NCI-H226 (cell line): ENCODE measurements at regions not wholly inside any gene's neighbourhood (a gene's known extent, or its start where the extent isn't known, plus 50 kb on each side); places are given as distances from the start of the nearest gene placed in this dataset.
"Not testable (repeated sequence)": the region's sequence is repeated elsewhere in the genome, so short reads cannot be mapped to it uniquely, and the experiment has no call there.

ENCODE experiments used
- DNase-seq: peaks from one replicate; pipeline ENCODE4 v3.0.0-alpha.2; 2015

GRCh38 chr4:97123573-97123972, 1019.7 kb downstream of the STPG2 start:
- no peak for DNase-seq

- DNase-seq = no peak
These were observed 1010.8 kb downstream of the STPG2 start for GRCh38 chr4:97132435-97132834.

GRCh38 chr4:97134456-97134855, 1008.8 kb downstream of the STPG2 start:
- no peak for DNase-seq

DNA sequence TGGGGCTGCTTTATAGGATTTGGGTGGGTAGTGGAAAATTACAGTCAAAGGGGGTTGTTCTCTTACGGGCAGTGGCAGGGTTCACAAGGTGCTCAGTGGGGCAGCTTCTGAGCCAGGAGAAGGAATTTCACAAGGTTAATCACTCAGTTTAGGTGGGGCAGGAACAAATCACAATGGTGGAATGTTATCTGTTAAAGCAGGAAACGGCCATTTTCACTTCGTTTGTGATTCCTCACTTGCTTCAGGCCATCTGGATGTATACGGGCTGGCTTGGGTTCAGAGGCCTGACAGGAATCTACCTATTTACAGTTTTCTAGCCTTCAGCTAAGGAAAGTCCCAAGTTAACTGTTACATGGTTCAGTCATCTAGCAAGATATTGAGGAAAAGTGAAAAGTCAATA, 1003.5 kb downstream of the STPG2 start:
- peak; percentile 74 for DNase-seq

DNA sequence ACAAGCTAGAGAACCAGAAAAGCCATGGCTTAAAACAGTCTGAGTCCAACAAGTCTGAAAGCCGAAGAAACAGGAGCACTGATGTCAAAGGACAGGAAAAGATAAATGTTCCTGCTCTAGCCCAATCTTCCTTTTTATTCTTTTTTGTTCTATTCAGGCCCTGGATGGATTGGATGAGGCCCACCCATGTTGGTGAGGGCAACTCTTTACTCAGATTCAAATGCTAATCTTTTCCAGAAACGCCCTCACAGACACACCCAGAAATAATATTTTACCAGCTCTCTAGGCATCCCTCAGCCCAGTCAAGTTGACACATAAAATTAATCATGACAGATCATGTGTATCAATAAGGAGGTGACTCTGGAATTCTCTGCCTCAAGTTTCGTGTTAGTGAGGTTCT, 1002.7 kb downstream of the STPG2 start:
- no peak for DNase-seq

DNA sequence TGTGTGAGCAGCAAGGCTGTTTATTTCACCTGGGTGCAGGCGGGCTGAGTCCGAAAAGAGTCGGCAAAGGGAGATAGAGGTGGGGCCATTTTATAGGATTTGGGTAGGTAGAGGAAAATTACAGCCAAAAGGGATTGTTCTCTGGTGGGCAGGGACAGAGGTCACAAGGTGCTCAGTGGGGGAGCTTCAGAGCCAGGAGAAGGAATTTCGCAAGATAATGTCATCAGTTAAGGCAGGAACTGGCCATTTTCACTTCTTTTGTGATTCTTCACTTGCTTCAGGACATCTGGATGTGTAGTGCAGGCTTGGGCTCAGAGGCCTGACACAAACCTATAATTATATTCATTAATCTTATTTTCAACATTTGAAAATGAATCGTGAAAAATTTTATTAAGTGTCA, 1001.9 kb downstream of the STPG2 start:
- not testable (repeated sequence) for DNase-seq

DNA sequence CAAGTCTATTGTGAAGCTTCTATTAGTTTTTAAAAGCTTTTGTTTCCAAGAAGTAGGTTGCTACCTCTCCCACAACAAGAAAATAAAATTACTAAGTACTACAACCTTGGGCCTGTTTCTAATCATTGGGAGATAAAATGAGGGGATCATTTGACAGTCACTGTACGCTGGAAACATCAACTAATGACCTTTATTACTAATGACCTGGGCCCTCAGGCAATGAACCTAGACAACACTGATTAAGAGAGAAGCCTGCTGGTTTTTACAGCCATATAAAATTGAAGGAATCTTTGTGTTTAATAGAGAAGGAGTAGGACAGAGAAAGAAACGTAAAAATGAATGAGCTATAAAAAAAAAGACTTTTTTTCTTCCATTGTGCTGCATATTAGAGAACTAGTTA, 1000.9 kb downstream of the STPG2 start:
- DNase-seq = no peak

- no peak for DNase-seq
These were observed 1000.4 kb downstream of the STPG2 start for GRCh38 chr4:97142893-97143292.

GRCh38 chr4:97144199-97144598, 999.1 kb downstream of the STPG2 start:
- no peak for DNase-seq

DNA sequence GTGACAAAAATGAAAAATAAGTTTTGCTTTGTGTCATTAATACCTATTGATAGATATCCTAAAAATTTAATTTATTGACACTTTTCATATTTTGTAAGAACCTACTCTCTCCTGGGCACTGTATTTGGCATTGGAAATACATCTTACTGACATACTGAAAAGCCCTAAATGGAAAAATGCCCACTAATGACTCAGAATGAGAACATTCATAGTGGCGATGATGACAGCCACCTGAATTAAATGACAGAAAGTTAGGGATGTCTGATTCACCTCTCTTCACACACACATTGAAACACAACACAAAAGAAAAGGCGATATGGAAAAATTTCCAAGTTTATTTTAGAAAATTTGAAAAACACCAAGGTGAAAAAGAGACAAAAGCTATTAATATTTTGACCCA, 992.3 kb downstream of the STPG2 start:
- no peak for DNase-seq

DNA sequence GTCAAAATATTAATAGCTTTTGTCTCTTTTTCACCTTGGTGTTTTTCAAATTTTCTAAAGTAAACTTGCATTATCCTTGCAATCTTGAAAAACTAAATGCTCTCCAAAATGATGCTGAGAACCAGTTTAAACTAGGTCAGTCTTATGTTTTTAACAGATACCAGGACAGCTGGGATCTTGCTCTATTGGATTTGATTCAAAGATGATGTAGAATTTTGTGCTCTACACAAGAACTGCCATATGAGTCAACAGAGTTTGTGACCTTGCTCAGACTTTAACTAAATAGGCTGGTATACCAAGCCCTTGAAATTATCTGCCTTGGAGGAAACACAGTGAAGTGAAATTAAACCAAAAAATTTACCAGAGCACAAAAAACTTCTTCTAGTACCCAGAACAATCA, 991.1 kb downstream of the STPG2 start:
- DNase-seq = no peak

GRCh38 chr4:97153042-97153441, 990.2 kb downstream of the STPG2 start:
- no peak for DNase-seq

DNA sequence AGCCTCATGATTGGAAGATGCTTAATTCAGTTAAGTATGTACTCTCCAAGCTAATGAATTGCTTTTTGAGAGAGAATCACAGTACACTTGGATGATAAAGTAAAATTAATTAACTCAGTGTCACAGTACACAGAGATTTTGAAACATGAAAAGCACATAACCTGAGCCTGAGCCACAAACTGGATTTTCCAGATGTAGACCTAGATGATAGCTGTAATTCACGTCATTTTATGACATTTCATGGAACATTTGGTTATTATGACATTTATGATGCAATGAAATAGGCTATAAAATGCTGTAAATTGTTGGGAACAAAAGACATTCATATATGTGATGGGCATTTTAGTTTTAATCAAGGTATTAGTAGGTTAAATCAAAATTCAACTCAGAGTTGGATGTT, 983.7 kb downstream of the STPG2 start:
- DNase-seq = no peak

DNA sequence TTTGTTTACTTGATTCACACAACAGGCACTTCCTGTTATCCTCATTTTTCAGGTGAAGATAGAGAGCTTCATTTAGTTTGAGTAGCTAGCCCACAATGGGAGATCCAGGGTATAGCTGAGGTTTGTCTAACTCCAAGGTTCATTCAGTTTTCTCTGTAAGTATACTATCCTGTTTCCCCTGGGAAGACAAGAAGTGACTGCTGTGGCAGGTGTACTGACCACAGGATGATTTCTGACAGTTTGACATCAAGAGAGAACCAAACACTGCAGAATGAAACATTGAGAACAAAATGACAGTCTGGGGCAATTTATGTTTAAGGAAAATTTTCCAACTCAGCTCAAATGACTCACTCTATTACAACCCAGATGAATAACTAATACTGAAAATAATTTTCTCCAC, 958.0 kb downstream of the STPG2 start:
- no peak for DNase-seq

- DNase-seq = no peak
These were observed 946.2 kb downstream of the STPG2 start for GRCh38 chr4:97197106-97197505.

GRCh38 chr4:97208749-97209148, 934.5 kb downstream of the STPG2 start:
- no peak for DNase-seq

- DNase-seq = no peak
These were observed 927.8 kb downstream of the STPG2 start for GRCh38 chr4:97215409-97215941.

DNA sequence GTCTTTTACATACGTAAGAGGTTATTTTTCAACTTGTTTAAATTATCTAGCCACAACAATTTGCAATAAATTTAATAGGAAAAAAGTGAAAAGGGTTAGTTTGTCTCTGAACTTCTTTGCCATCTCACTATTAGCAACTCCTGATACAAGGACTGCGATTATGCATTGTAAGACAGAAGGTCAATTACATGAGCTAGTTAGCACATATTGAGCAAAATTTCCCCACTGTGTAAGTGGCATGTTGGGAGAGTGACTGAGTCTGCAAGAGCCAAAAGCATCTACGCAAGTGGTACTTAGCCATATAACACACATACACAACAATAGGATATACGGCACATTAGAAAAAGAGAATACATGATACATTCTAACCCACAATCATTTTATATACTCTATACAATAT, 927.2 kb downstream of the STPG2 start:
- DNase-seq = no peak

GRCh38 chr4:97235521-97235920, 907.8 kb downstream of the STPG2 start:
- no peak for DNase-seq

DNA sequence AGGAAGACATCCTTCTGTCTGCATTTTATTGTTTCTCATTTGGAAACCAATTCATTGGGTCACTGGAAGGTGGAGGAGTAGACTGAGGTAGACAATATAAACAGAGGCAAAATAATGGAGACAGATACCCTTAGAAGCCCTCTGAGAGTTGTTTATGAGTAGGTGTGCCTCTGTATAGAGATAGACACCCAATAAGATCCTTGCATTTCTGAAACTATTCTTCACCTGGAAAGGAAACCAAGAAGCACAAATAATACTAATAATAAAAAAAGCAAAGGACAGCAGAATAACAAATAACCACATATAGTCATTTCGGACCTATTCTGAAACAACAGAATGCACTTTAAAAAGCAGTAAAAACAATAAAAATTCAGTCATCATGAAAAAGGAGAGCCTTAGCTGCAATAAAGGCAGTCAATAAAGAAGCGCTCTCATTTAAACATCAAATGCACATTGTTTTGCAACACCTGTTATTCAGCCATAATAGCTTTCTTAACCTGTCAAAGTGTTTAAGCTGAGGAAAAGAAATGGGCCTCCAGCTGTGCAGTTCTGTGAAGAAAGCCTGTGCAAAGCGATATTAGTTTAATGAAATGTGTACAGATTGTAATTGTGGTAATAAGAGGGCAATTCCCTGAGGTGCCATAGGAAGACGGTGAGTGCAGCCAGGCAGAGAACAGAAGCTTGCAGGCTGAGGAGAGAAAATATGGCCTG, 904.2 kb downstream of the STPG2 start:
- DNase-seq = no peak

- no peak for DNase-seq
These were observed 903.6 kb downstream of the STPG2 start for GRCh38 chr4:97239667-97239997.

DNA sequence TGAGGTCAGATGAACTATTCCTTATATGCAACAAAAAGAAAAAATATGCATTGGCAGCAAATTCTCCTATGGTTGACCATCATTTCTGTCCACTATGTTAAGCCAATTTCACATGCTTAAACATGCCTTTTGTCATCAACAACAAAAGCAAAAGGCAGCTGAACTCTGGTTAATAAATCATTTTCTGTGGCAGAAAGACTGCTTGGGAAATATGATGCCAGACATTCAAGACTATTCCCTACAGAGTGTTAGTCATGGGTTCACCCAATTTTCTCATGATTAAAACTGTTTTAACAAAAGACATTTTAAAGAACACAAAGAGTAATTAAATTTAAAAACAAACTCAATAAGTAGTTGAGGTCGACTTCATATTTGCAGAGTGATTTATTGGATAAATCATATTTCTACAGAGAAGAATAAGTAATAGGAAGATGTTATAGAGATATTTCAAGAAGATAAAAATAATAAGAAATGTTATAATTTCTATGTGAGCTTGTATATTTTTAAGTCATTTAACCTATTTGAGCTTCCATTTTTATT, 890.6 kb downstream of the STPG2 start:
- DNase-seq = no peak

DNA sequence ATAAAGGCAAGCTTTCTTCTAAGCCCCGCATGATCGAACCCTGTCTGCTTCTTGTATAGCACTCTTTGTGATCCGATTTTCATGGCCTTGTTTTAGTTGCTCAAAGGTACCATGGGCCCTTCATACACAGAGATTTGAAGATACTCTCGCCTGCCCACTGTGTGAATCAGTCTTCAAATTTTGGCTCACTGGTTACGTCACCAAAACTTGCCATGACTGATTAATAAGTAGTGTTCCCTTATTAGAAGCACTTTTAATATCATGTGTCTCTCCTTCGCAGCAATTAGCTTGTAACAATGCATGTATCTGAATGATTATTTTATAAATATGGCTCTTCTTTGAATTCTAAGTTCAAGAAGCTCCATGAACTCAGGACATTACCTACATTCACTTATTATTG, 880.5 kb downstream of the STPG2 start:
- no peak for DNase-seq

DNA sequence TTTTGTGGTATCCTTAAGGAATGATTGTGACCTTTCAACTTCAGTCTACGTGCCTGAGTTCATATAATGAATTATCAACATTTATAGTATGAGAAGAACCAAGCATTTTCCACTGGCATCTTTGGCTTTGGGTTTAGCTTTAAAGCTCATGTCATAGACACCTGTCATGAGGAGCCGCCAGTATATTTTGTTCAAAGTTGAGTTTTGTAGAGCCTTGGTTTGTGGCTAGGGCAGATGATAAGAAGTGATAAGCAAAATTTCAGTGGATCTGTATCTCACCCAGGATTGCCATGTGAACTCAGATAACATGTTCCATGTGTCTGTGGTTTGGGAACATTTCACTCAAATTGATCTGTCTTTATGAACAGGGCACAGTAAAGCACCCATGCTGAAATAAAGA, 873.2 kb downstream of the STPG2 start:
- no peak for DNase-seq

DNA sequence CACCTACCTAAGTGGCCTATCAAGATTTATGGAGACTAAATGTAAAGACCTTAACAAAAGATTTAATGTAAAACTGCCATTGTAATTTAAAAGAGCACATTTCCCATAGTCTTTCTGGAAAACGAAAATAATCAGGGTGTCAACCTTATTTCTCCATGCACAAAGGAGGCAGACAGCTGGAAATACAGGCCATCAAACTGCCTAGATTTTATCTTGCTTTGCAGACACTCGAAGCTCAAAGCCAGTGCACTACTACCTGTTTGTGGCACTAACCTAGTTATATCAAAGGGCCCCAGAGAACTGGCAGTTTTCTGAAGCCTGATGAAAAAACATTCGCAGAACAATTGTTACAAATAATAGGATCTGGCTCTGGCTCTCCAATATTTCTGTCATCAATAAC, 863.9 kb downstream of the STPG2 start:
- DNase-seq = no peak
